Neural progenitor cell (in vitro differentiated cells): ENCODE measurements at regions not wholly inside any gene's neighbourhood (a gene's known extent, or its start where the extent isn't known, plus 50 kb on each side); places are given as distances from the start of the nearest gene placed in this dataset.

Experiments used
- DNase-seq: peaks from one replicate; pipeline ENCODE4 v3.0.0-alpha.2; 2016; ENCODE audit warnings: low spot score
- H2AFZ ChIP-seq: fragments of 200-600 bp; sonication (generic); replicated peaks from 2 replicates; pipeline ENCODE4 v1.6.1; 2016; ENCODE audit warnings: antibody characterized with exemption
- H3F3A ChIP-seq: fragments of 200-600 bp; sonication (generic); 2 replicates; pipeline ENCODE4 v1.6.1; 2016; ENCODE audit warnings: antibody characterized with exemption, low read depth
- H3K27ac ChIP-seq: fragments of 200-600 bp; sonication (generic); 2 replicates; pipeline ENCODE4 v1.5.1; 2016; ENCODE audit warnings: mild to moderate bottlenecking
- H3K27me3 ChIP-seq: fragments of 200-600 bp; sonication (generic); 2 replicates; pipeline ENCODE4 v1.6.1; 2016; ENCODE audit warnings: mild to moderate bottlenecking, moderate library complexity
- H3K36me3 ChIP-seq: fragments of 200-600 bp; sonication (generic); 2 replicates; pipeline ENCODE4 v1.5.1; 2016
- H3K4me1 ChIP-seq: fragments of 200-600 bp; sonication (generic); 2 replicates; pipeline ENCODE4 v1.6.1; 2016; ENCODE audit warnings: mixed run types
- H3K4me2 ChIP-seq: fragments of 200-600 bp; sonication (generic); 2 replicates; pipeline ENCODE4 v1.6.1; 2016
- H3K4me3 ChIP-seq: fragments of 200-600 bp; sonication (generic); 2 replicates; pipeline ENCODE4 v1.5.1; 2016
- H3K79me2 ChIP-seq: fragments of 200-600 bp; sonication (generic); 2 replicates; pipeline ENCODE4 v1.6.1; 2016; ENCODE audit warnings: low read depth
- H3K9ac ChIP-seq: fragments of 200-600 bp; sonication (generic); 2 replicates; pipeline ENCODE4 v1.6.1; 2016
- H3K9me3 ChIP-seq: fragments of 200-600 bp; sonication (generic); 2 replicates; pipeline ENCODE4 v1.5.1; 2016; ENCODE audit warnings: low read depth
- H4K20me1 ChIP-seq: fragments of 200-600 bp; sonication (generic); 2 replicates; pipeline ENCODE4 v1.6.1; 2016; ENCODE audit warnings: low read depth
- H3K27ac Mint-ChIP-seq: 3 replicates; pipeline ENCODE4 v1.8.0; 2021; ENCODE audit warnings: mixed read lengths
- H3K27me3 Mint-ChIP-seq: 2 replicates; pipeline ENCODE4 v1.8.0; 2022; ENCODE audit warnings: low read depth, mild to moderate bottlenecking, inconsistent platforms, moderate library complexity, mixed read lengths; ENCODE audit not compliant: insufficient read depth
- H3K36me3 Mint-ChIP-seq: 3 replicates; pipeline ENCODE4 v1.8.0; 2021; ENCODE audit warnings: mixed read lengths
- H3K4me1 Mint-ChIP-seq: 3 replicates; pipeline ENCODE4 v1.8.0; 2021; ENCODE audit warnings: mixed read lengths
- H3K4me3 Mint-ChIP-seq: 3 replicates; pipeline ENCODE4 v1.8.0; 2021; ENCODE audit warnings: mild to moderate bottlenecking, moderate library complexity, mixed read lengths
- H3K9me3 Mint-ChIP-seq: 3 replicates; pipeline ENCODE4 v1.8.0; 2020; ENCODE audit warnings: mixed read lengths
- EZH2 ChIP-seq: fragments of 200-600 bp; sonication (generic); IDR thresholded peaks from 2 replicates; pipeline ENCODE4 v1.6.1; 2017; ENCODE audit warnings: antibody characterized with exemption, mild to moderate bottlenecking, moderate library complexity
- EZH2phosphoT487 ChIP-seq: fragments of 200-600 bp; sonication (generic); IDR thresholded peaks from 2 replicates; pipeline ENCODE4 v1.6.1; 2017; ENCODE audit warnings: antibody characterized with exemption
- TF ChIP-seq, protein P1 (sequence below): fragments of 200-600 bp; sonication (generic); IDR thresholded peaks from 2 replicates; pipeline ENCODE4 v1.5.1; 2017; ENCODE audit warnings: antibody characterized with exemption, mild to moderate bottlenecking

GRCh38 chr5:40029711-40030495, 605.1 kb upstream of the DAB2 start:
- TF ChIP-seq EZH2phosphoT487, result no peak
- H4K20me1 ChIP-seq, result no peaks in the 10 kb centered on the region
- H3K27me3 Mint-ChIP-seq, result no peaks in the 10 kb centered on the region
- H3K4me3 ChIP-seq, result no peak overlapping the region
- H3F3A ChIP-seq, result no peaks in the 10 kb centered on the region
- peaks cover 5% of the 10 kb centered on the region for H3K4me1 Mint-ChIP-seq
- H3K36me3 Mint-ChIP-seq, result no peaks in the 10 kb centered on the region
- no peak overlapping the region for H3K4me3 Mint-ChIP-seq
- H3K27me3 ChIP-seq, result no peaks in the 10 kb centered on the region
- no peaks in the 10 kb centered on the region for H3K36me3 ChIP-seq
- no peaks in the 10 kb centered on the region for H3K79me2 ChIP-seq
- no peak for DNase-seq
- no peaks in the 10 kb centered on the region for H3K9me3 ChIP-seq
- H3K9me3 Mint-ChIP-seq, result no peaks in the 10 kb centered on the region
- H3K27ac ChIP-seq, result no peak overlapping the region
- no peak overlapping the region for H3K9ac ChIP-seq
- H3K4me2 ChIP-seq, result no peak overlapping the region
- no peaks in the 10 kb centered on the region for H3K4me1 ChIP-seq
- no peak overlapping the region for H2AFZ ChIP-seq
- no peak overlapping the region for H3K27ac Mint-ChIP-seq

GRCh38 chr5:40027400-40027799, 602.6 kb upstream of the DAB2 start:
- Histone ChIP-seq H3K27me3 (no peaks in the 10 kb centered on the region), H4K20me1 (no peaks in the 10 kb centered on the region)

GRCh38 chr5:40025586-40025985, 600.8 kb upstream of the DAB2 start:
- no peak overlapping the region for H3K27ac Mint-ChIP-seq
- no peaks in the 10 kb centered on the region for H4K20me1 ChIP-seq
- H3K27me3 ChIP-seq, result no peaks in the 10 kb centered on the region
- no peak overlapping the region for H3K4me2 ChIP-seq
- no peak overlapping the region for H3K4me3 ChIP-seq
- H3K27ac ChIP-seq, result no peak overlapping the region
- TF ChIP-seq EZH2phosphoT487, result no peak
- no peaks in the 10 kb centered on the region for H3F3A ChIP-seq
- H3K36me3 ChIP-seq, result no peaks in the 10 kb centered on the region
- no peaks in the 10 kb centered on the region for H3K79me2 ChIP-seq
- H3K4me1 Mint-ChIP-seq, result peaks cover 3% of the 10 kb centered on the region
- no peak for DNase-seq
- no peak overlapping the region for H2AFZ ChIP-seq
- H3K9me3 ChIP-seq, result no peaks in the 10 kb centered on the region
- no peak overlapping the region for H3K9ac ChIP-seq
- H3K4me1 ChIP-seq, result no peaks in the 10 kb centered on the region
- no peak overlapping the region for H3K4me3 Mint-ChIP-seq
- H3K27me3 Mint-ChIP-seq, result no peaks in the 10 kb centered on the region
- no peaks in the 10 kb centered on the region for H3K9me3 Mint-ChIP-seq
- no peaks in the 10 kb centered on the region for H3K36me3 Mint-ChIP-seq

More at GRCh38 chr5:40027400-40027799, 602.6 kb upstream of the DAB2 start:
- Histone ChIP-seq H3K4me1 (no peaks in the 10 kb centered on the region), H2AFZ (no peak overlapping the region), H3K4me2 (no peak overlapping the region), H3K9me3 (no peaks in the 10 kb centered on the region), H3K36me3 (no peaks in the 10 kb centered on the region), H3K4me3 (no peak overlapping the region), H3K27ac (no peak overlapping the region), H3K79me2 (no peaks in the 10 kb centered on the region), H3K9ac (no peak overlapping the region), H3F3A (no peaks in the 10 kb centered on the region)
- Mint-ChIP-seq H3K4me3 (no peak overlapping the region), H3K9me3 (no peaks in the 10 kb centered on the region), H3K27me3 (no peaks in the 10 kb centered on the region), H3K36me3 (no peaks in the 10 kb centered on the region), H3K4me1 (peaks cover 5% of the 10 kb centered on the region), H3K27ac (no peak overlapping the region)
- no peak for DNase-seq
- TF ChIP-seq, protein P1, sequence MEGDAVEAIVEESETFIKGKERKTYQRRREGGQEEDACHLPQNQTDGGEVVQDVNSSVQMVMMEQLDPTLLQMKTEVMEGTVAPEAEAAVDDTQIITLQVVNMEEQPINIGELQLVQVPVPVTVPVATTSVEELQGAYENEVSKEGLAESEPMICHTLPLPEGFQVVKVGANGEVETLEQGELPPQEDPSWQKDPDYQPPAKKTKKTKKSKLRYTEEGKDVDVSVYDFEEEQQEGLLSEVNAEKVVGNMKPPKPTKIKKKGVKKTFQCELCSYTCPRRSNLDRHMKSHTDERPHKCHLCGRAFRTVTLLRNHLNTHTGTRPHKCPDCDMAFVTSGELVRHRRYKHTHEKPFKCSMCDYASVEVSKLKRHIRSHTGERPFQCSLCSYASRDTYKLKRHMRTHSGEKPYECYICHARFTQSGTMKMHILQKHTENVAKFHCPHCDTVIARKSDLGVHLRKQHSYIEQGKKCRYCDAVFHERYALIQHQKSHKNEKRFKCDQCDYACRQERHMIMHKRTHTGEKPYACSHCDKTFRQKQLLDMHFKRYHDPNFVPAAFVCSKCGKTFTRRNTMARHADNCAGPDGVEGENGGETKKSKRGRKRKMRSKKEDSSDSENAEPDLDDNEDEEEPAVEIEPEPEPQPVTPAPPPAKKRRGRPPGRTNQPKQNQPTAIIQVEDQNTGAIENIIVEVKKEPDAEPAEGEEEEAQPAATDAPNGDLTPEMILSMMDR, result no peak

DNA sequence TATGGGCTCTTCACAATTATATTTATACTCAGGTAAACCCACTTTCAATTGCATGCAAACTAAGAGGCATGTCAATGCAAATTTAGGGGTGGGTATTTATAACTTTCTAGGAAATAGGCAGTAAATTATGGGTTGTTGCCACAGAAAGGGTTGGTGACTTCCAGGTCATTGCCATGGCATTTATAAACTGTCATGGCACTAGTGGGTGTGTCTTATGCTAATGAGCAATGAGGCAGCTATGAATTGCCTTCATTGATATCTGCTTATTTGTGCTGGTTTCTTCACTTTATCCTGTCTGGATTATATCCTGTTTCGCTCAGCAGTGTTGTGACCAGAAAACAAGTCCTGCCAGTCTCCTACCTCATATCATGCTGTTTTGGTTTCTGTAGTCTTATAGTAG, 597.3 kb upstream of the DAB2 start:
- H3K4me2 ChIP-seq, result no peak overlapping the region
- no peaks in the 10 kb centered on the region for H3K4me1 ChIP-seq
- no peaks in the 10 kb centered on the region for H3K27me3 Mint-ChIP-seq
- DNase-seq, result no peak
- no peaks in the 10 kb centered on the region for H3K36me3 ChIP-seq
- no peak overlapping the region for H2AFZ ChIP-seq
- no peaks in the 10 kb centered on the region for H3F3A ChIP-seq
- H3K9ac ChIP-seq, result no peak overlapping the region
- no peaks in the 10 kb centered on the region for H4K20me1 ChIP-seq
- no peaks in the 10 kb centered on the region for H3K9me3 Mint-ChIP-seq
- no peaks in the 10 kb centered on the region for H3K27me3 ChIP-seq
- H3K27ac Mint-ChIP-seq, result no peak overlapping the region
- TF ChIP-seq, protein P1, result no peak
- no peak for TF ChIP-seq EZH2
- no peak overlapping the region for H3K4me3 Mint-ChIP-seq
- H3K36me3 Mint-ChIP-seq, result no peaks in the 10 kb centered on the region
- H3K9me3 ChIP-seq, result peaks cover 7% of the 10 kb centered on the region
- no peak overlapping the region for H3K4me3 ChIP-seq
- no peaks in the 10 kb centered on the region for H3K79me2 ChIP-seq
- H3K4me1 Mint-ChIP-seq, result no peaks in the 10 kb centered on the region
- no peak overlapping the region for H3K27ac ChIP-seq
